Loucy (cell line): ENCODE measurements at regions not wholly inside any gene's neighbourhood (a gene's known extent, or its start where the extent isn't known, plus 50 kb on each side); places are given as distances from the start of the nearest gene placed in this dataset.

Source experiments
- H2AFZ ChIP-seq: fragments of 200-600 bp; sonication (generic); 2 replicates; pipeline ENCODE4 v1.6.0; 2016; ENCODE audit warnings: antibody characterized with exemption, mild to moderate bottlenecking, low read length, moderate library complexity
- H3F3A ChIP-seq: fragments of 200-600 bp; 2 replicates; pipeline ENCODE4 v1.6.0; 2016; ENCODE audit warnings: antibody characterized with exemption, low read depth, mild to moderate bottlenecking
- H3K27me3 ChIP-seq: fragments of 200-600 bp; sonication (generic); 2 replicates; pipeline ENCODE4 v1.6.1; 2014; ENCODE audit warnings: low read length, mild to moderate bottlenecking; ENCODE audit not compliant: insufficient read depth, poor library complexity, severe bottlenecking
- H3K36me3 ChIP-seq: fragments of 200-600 bp; sonication (generic); 2 replicates; pipeline ENCODE4 v1.6.1; 2016; ENCODE audit warnings: low read length; ENCODE audit not compliant: insufficient read depth
- H3K4me1 ChIP-seq: fragments of 200-600 bp; sonication (generic); 2 replicates; pipeline ENCODE4 v1.5.1; 2014; ENCODE audit warnings: low read length, mild to moderate bottlenecking; ENCODE audit not compliant: insufficient read depth, poor library complexity, severe bottlenecking
- H3K4me2 ChIP-seq: fragments of 200-600 bp; sonication (generic); 2 replicates; pipeline ENCODE4 v1.6.0; 2014; ENCODE audit warnings: antibody characterized with exemption, low read length, low read depth, mild to moderate bottlenecking; ENCODE audit not compliant: poor library complexity, severe bottlenecking
- H3K4me3 ChIP-seq: fragments of 200-600 bp; sonication (generic); 2 replicates; pipeline ENCODE4 v1.5.1; 2014; ENCODE audit warnings: low read length, mild to moderate bottlenecking, mixed read lengths; ENCODE audit not compliant: poor library complexity, severe bottlenecking
- H3K79me2 ChIP-seq: fragments of 200-600 bp; sonication (generic); 2 replicates; pipeline ENCODE4 v1.6.1; 2014; ENCODE audit warnings: low read length; ENCODE audit not compliant: insufficient read depth
- H3K9ac ChIP-seq: fragments of 200-600 bp; sonication (generic); 2 replicates; pipeline ENCODE4 v1.6.0; 2014; ENCODE audit warnings: mild to moderate bottlenecking, low read depth, low read length, moderate library complexity; ENCODE audit not compliant: poor library complexity, severe bottlenecking
- H3K9me2 ChIP-seq: fragments of 200-600 bp; sonication (generic); replicated peaks from 2 replicates; pipeline ENCODE4 v1.6.1; 2016; ENCODE audit warnings: low read depth, low read length, mixed read lengths
- H3K9me3 ChIP-seq: fragments of 200-600 bp; sonication (generic); 2 replicates; pipeline ENCODE4 v1.6.1; 2014; ENCODE audit warnings: mild to moderate bottlenecking, antibody characterized with exemption, low read length, low read depth; ENCODE audit not compliant: insufficient read depth
- H4K20me1 ChIP-seq: fragments of 200-600 bp; sonication (generic); 2 replicates; pipeline ENCODE4 v1.6.0; 2014; ENCODE audit warnings: antibody characterized with exemption, low read length, mild to moderate bottlenecking; ENCODE audit not compliant: insufficient read depth, poor library complexity, severe bottlenecking
- CTCF ChIP-seq: fragments of 200-600 bp; sonication (generic); conservative IDR thresholded peaks from 2 replicates; pipeline ENCODE4 v1.5.1; 2014; ENCODE audit warnings: mild to moderate bottlenecking, antibody characterized with exemption, low read length
- EZH2phosphoT487 ChIP-seq: fragments of 200-600 bp; IDR thresholded peaks from 2 replicates; pipeline ENCODE4 v1.6.1; 2018; ENCODE audit warnings: antibody characterized with exemption, mild to moderate bottlenecking, moderate library complexity, borderline replicate concordance

GRCh38 chr2:146246002-146246735 lies 1598.7 kb upstream of the ACVR2A start:
- no peak overlapping the region for H3K4me3 ChIP-seq
- no peaks in the 10 kb centered on the region; the same call in 1 of the 2 replicates for H3K9me2 ChIP-seq
- H3K9me3 ChIP-seq = no peaks in the 10 kb centered on the region
- H4K20me1 ChIP-seq = no peaks in the 10 kb centered on the region
- H3K36me3 ChIP-seq = no peaks in the 10 kb centered on the region
- H3K4me1 ChIP-seq = no peaks in the 10 kb centered on the region
- H3K79me2 ChIP-seq = no peaks in the 10 kb centered on the region
- no peaks in the 10 kb centered on the region for H3F3A ChIP-seq
- no peak for TF ChIP-seq CTCF
- no peak for TF ChIP-seq EZH2phosphoT487
- no peak overlapping the region for H3K9ac ChIP-seq
- no peaks in the 10 kb centered on the region for H3K27me3 ChIP-seq
- H3K4me2 ChIP-seq = no peak overlapping the region
- no peak overlapping the region for H2AFZ ChIP-seq

DNA sequence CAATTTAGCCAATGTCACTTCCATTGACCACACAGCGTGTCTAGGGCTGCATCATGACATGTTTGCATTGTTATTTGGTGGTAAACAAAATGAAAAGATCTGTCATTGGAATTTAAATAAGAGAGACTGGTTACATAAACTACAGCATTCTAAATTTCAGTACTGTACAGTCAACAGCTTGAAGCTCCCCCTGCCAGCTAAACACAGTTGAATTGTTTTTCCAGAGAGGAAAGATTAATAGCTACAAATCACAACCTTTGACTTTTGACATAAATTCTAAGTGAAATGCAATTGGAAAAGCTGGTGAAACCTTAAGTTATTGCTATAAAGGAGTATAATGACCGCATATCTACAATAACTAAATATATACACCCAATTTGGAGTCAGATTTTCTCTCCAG lies 1600.0 kb upstream of the ACVR2A start:
- H3K9me3 ChIP-seq = no peaks in the 10 kb centered on the region
- no peaks in the 10 kb centered on the region for H3K4me1 ChIP-seq
- TF ChIP-seq EZH2phosphoT487 (no peak), CTCF (no peak)
- H3K4me2 ChIP-seq = no peak overlapping the region
- no peaks in the 10 kb centered on the region; the same call in 1 of the 2 replicates for H3K9me2 ChIP-seq
- H4K20me1 ChIP-seq = no peaks in the 10 kb centered on the region
- no peak overlapping the region for H3K4me3 ChIP-seq
- no peaks in the 10 kb centered on the region for H3K79me2 ChIP-seq
- no peak overlapping the region for H3K9ac ChIP-seq
- no peaks in the 10 kb centered on the region for H3K27me3 ChIP-seq
- no peaks in the 10 kb centered on the region for H3K36me3 ChIP-seq
- H2AFZ ChIP-seq = no peak overlapping the region
- H3F3A ChIP-seq = no peaks in the 10 kb centered on the region

GRCh38 chr2:146244131-146244530 lies 1600.7 kb upstream of the ACVR2A start:
- Histone ChIP-seq H3K4me1 (no peaks in the 10 kb centered on the region), H3K9me3 (no peaks in the 10 kb centered on the region), H3K9me2 (no peaks in the 10 kb centered on the region; the same call in 1 of the 2 replicates), H3K79me2 (no peaks in the 10 kb centered on the region), H3K27me3 (no peaks in the 10 kb centered on the region), H3F3A (no peaks in the 10 kb centered on the region), H3K9ac (no peak overlapping the region), H3K4me2 (no peak overlapping the region), H3K36me3 (no peaks in the 10 kb centered on the region), H2AFZ (no peak overlapping the region), H4K20me1 (no peaks in the 10 kb centered on the region), H3K4me3 (no peak overlapping the region)
- TF ChIP-seq EZH2phosphoT487 (no peak), CTCF (no peak)
